ENCODE measurements at regions not wholly inside any gene's neighbourhood (a gene's known extent, or its start where the extent isn't known, plus 50 kb on each side); places are given as distances from the start of the nearest gene placed in this dataset.

GRCh38 chr2:166802475-166802874, 85.8 kb upstream of the XIRP2 start:
- TF ChIP-seq POLR2AphosphoS5 (IDR thresholded peaks at IDR 0.05; ENCODE audit: low read depth, low read length) (no peak), SP1 (IDR thresholded peaks at IDR 0.05; ENCODE audit: low read depth) (no peak), POLR2A (IDR thresholded peaks at IDR 0.05; ENCODE audit: borderline replicate concordance, extremely low read depth, insufficient read depth, insufficient read length) (no peak), CEBPB (IDR thresholded peaks at IDR 0.05; ENCODE audit: low read depth) (no peak), CTCF (IDR thresholded peaks at IDR 0.05 in 2 of 3, conservative IDR thresholded peaks at IDR 0.05 in 1 of 3; ENCODE audit: borderline replicate concordance in 1 of 3, insufficient read depth in 1 of 3, low read depth in 2 of 3, low read length in 2 of 3) (no peak), EZH2 (IDR thresholded peaks at IDR 0.05) (no peak), MAX (IDR thresholded peaks at IDR 0.05) (no peak), RAD21 (IDR thresholded peaks at IDR 0.05; ENCODE audit: low read depth) (no peak), CBX3 (IDR thresholded peaks at IDR 0.05; ENCODE audit: low read depth) (no peak), ZFX (IDR thresholded peaks at IDR 0.05) (no peak), TCF7L2 (IDR thresholded peaks at IDR 0.05; ENCODE audit: borderline replicate concordance, extremely low read depth, insufficient read depth, insufficient read length) (no peak)
